Breast epithelium (tissue), 4 donors: ENCODE measurements at regions not wholly inside any gene's neighbourhood (a gene's known extent, or its start where the extent isn't known, plus 50 kb on each side); places are given as distances from the start of the nearest gene placed in this dataset.

Experiments used
- DNase-seq, 2 donors: peaks; one replicate each; pipeline ENCODE4 v3.0.0-alpha.2; 2019; ENCODE audit warnings: low spot score in 2 of 2
- H3K27ac ChIP-seq, 2 donors: fragments of 200-600 bp; sonication (generic) in 1 of 2; one replicate each; pipeline ENCODE4 v1.5.1; 2016 to 2019; ENCODE audit warnings: mild to moderate bottlenecking in 1 of 2
- H3K27me3 ChIP-seq, 2 donors: fragments of 200-600 bp; sonication (generic) in 1 of 2; one replicate each; pipeline versions ENCODE4 v1.5.1 to v1.6.0; 2017 to 2019; ENCODE audit warnings: control low read depth in 1 of 2, mild to moderate bottlenecking in 1 of 2
- H3K36me3 ChIP-seq: fragments of 200-600 bp; one replicate; pipeline ENCODE4 v1.5.1; 2019
- H3K4me1 ChIP-seq, 2 donors: fragments of 200-600 bp; sonication (generic); one replicate each; pipeline ENCODE4 v1.5.1; 2016 to 2019; ENCODE audit warnings: control low read depth in 1 of 2
- H3K4me3 ChIP-seq, 3 donors: fragments of 200-600 bp; sonication (generic); 1 replicate in 2 of 3; 2 replicates in 1 of 3; pipeline ENCODE4 v1.5.1; 2016 to 2019; ENCODE audit warnings: mild to moderate bottlenecking in 3 of 3, moderate library complexity in 2 of 3
- H3K9me3 ChIP-seq, 2 donors: fragments of 200-600 bp; sonication (generic) in 1 of 2; one replicate each; pipeline ENCODE4 v1.5.1; 2016 to 2019; ENCODE audit warnings: control low read depth in 1 of 2
- POLR2A ChIP-seq: fragments of 450-650 bp; IDR thresholded peaks from one replicate; pipeline ENCODE4 v1.6.1; 2016; ENCODE audit warnings: antibody characterized with exemption, mild to moderate bottlenecking, moderate library complexity
- POLR2AphosphoS5 ChIP-seq, 3 donors: sonication (generic); formaldehyde crosslinking; IDR thresholded peaks; one replicate each; pipeline ENCODE4 v1.6.1; 2017; ENCODE audit warnings: antibody characterized with exemption in 3 of 3
- intact Hi-C: fragments of 100-400 bp; cut with DNase I; formaldehyde crosslinking; loops from one replicate; pipeline ENCODE4 v1.15.1; 2023; ENCODE audit warnings: low total_unique reads
- TF ChIP-seq, protein P1 (sequence below), 3 donors: fragments of 450-650 bp; IDR thresholded peaks; one replicate each; pipeline ENCODE4 v1.5.1; 2016 to 2017; ENCODE audit warnings: antibody characterized with exemption in 3 of 3, mild to moderate bottlenecking in 3 of 3, moderate library complexity in 3 of 3

- H3K27ac ChIP-seq, result no peak overlapping the region
- intact Hi-C loops, result loop anchor here (5.0 kb wide), 1 partner anchor 260 kb away; no protein-coding TSS in a partner anchor
- H3K27me3 ChIP-seq, result no peaks in the 10 kb centered on the region
Observed at GRCh38 chr4:163042306-163042705, 124.4 kb downstream of the NAF1 start.

GRCh38 chr4:163017135-163017534, 149.6 kb downstream of the NAF1 start:
- DNase-seq, result no peak
- Histone ChIP-seq H3K9me3 (no peaks in the 10 kb centered on the region), H3K27ac (no peak overlapping the region), H3K36me3 (no peaks in the 10 kb centered on the region), H3K27me3 (no peaks in the 10 kb centered on the region), H3K4me3 (no peak overlapping the region), H3K4me1 (no peaks in the 10 kb centered on the region)
- TF ChIP-seq POLR2A (no peak), POLR2AphosphoS5 (IDR thresholded peaks at IDR 0.05) (no peak)
- TF ChIP-seq, protein P1, sequence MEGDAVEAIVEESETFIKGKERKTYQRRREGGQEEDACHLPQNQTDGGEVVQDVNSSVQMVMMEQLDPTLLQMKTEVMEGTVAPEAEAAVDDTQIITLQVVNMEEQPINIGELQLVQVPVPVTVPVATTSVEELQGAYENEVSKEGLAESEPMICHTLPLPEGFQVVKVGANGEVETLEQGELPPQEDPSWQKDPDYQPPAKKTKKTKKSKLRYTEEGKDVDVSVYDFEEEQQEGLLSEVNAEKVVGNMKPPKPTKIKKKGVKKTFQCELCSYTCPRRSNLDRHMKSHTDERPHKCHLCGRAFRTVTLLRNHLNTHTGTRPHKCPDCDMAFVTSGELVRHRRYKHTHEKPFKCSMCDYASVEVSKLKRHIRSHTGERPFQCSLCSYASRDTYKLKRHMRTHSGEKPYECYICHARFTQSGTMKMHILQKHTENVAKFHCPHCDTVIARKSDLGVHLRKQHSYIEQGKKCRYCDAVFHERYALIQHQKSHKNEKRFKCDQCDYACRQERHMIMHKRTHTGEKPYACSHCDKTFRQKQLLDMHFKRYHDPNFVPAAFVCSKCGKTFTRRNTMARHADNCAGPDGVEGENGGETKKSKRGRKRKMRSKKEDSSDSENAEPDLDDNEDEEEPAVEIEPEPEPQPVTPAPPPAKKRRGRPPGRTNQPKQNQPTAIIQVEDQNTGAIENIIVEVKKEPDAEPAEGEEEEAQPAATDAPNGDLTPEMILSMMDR (IDR thresholded peaks at IDR 0.05), result no peak
- intact Hi-C loops, result loop anchor here (2.0 kb wide), 1 partner anchor 16 kb away; no protein-coding TSS in a partner anchor

More at GRCh38 chr4:163042306-163042705, 124.4 kb downstream of the NAF1 start:
- Histone ChIP-seq H3K36me3 (no peaks in the 10 kb centered on the region), H3K9me3 (peaks cover 0 to 6% of the 10 kb centered on the region in 2 donors), H3K4me3 (no peak overlapping the region), H3K4me1 (no peaks in the 10 kb centered on the region)
- DNase-seq, result no peak
- TF ChIP-seq, protein P1 (IDR thresholded peaks at IDR 0.05), result no peak

DNA sequence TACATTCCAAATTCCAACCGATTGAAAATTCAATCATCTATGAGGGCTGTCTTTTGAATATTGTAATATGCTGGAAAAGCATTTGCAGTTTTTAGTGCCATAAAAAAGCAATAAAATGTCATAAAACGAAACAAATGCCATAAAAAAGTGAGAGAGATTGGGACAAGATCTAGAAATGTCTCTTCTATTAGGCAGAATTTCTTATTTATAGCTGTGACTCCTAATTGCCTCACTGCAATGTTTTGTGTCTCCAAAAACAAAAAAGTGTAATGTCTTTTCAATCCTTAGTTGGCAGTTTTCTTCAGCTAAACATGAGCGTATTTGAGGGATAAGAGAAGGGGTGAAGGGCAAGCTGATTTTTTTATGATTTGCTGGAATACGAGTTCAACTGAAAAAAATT, 153.9 kb downstream of the NAF1 start:
- intact Hi-C loops, result no loop called here
- Histone ChIP-seq H3K9me3 (peaks cover 0 to 7% of the 10 kb centered on the region in 2 donors), H3K4me1 (no peaks in the 10 kb centered on the region), H3K36me3 (no peaks in the 10 kb centered on the region), H3K4me3 (no peak overlapping the region), H3K27me3 (no peaks in the 10 kb centered on the region), H3K27ac (no peak overlapping the region)
- TF ChIP-seq, protein P1 (IDR thresholded peaks at IDR 0.05), result no peak
- TF ChIP-seq POLR2AphosphoS5 (IDR thresholded peaks at IDR 0.05), result no peak
- TF ChIP-seq POLR2A, result no peak
- no peak for DNase-seq

- intact Hi-C loops, result no loop called here
- Histone ChIP-seq H3K9me3 (peaks cover 6 to 12% of the 10 kb centered on the region in 2 donors), H3K36me3 (no peaks in the 10 kb centered on the region), H3K4me3 (no peak overlapping the region), H3K27ac (no peak overlapping the region), H3K4me1 (no peaks in the 10 kb centered on the region), H3K27me3 (no peaks in the 10 kb centered on the region)
- TF ChIP-seq POLR2AphosphoS5 (IDR thresholded peaks at IDR 0.05) (no peak), POLR2A (no peak)
- TF ChIP-seq, protein P1 (IDR thresholded peaks at IDR 0.05), result no peak
- no peak for DNase-seq
Observed at GRCh38 chr4:163003979-163004378, 162.7 kb downstream of the NAF1 start.

- TF ChIP-seq, protein P1 (IDR thresholded peaks at IDR 0.05), result no peak
- TF ChIP-seq POLR2A (no peak), POLR2AphosphoS5 (IDR thresholded peaks at IDR 0.05) (no peak)
- Histone ChIP-seq H3K27me3 (no peaks in the 10 kb centered on the region), H3K4me1 (no peaks in the 10 kb centered on the region), H3K36me3 (no peaks in the 10 kb centered on the region), H3K4me3 (no peak overlapping the region), H3K9me3 (no peaks in the 10 kb centered on the region), H3K27ac (no peak overlapping the region)
- intact Hi-C loops, result no loop called here
- no peak for DNase-seq
Observed at GRCh38 chr4:162988530-162988929, 178.2 kb downstream of the NAF1 start.
